ENCODE measurements at regions not wholly inside any gene's neighbourhood (a gene's known extent, or its start where the extent isn't known, plus 50 kb on each side); places are given as distances from the start of the nearest gene placed in this dataset.
"Not testable (repeated sequence)": the region's sequence is repeated elsewhere in the genome, so short reads cannot be mapped to it uniquely, and the experiment has no call there.

- DNase-seq (ENCODE audit: low read depth): no peak
These were observed 293.7 kb upstream of the FOXF1 start for GRCh38 chr16:86216591-86216990.

- DNase-seq (ENCODE audit: low read depth): no peak
These were observed 293.1 kb upstream of the FOXF1 start for GRCh38 chr16:86217001-86217890.

- DNase-seq (ENCODE audit: low read depth): no peak
These were observed 292.4 kb upstream of the FOXF1 start for GRCh38 chr16:86217891-86218270.

GRCh38 chr16:86218479-86219170, 291.7 kb upstream of the FOXF1 start:
- DNase-seq (ENCODE audit: low read depth): no peak

- no peak for DNase-seq (ENCODE audit: low read depth)
These were observed 290.5 kb upstream of the FOXF1 start for GRCh38 chr16:86219655-86220445.

- no peak for DNase-seq (ENCODE audit: low read depth)
These were observed 289.8 kb upstream of the FOXF1 start for GRCh38 chr16:86220561-86220960.

- DNase-seq (ENCODE audit: low read depth): no peak
These were observed 289.2 kb upstream of the FOXF1 start for GRCh38 chr16:86221085-86221484.

GRCh38 chr16:86222547-86222946, 287.8 kb upstream of the FOXF1 start:
- no peak for DNase-seq (ENCODE audit: low read depth)

- DNase-seq (ENCODE audit: low read depth): no peak
These were observed 287.3 kb upstream of the FOXF1 start for GRCh38 chr16:86222965-86223551.

GRCh38 chr16:86224126-86224525, 286.2 kb upstream of the FOXF1 start:
- no peak for DNase-seq (ENCODE audit: low read depth)

- no peak for DNase-seq (ENCODE audit: low read depth)
These were observed 285.7 kb upstream of the FOXF1 start for GRCh38 chr16:86224629-86225028.

GRCh38 chr16:86225905-86226371, 284.4 kb upstream of the FOXF1 start:
- no peak for DNase-seq (ENCODE audit: low read depth)

GRCh38 chr16:86227041-86227440, 283.3 kb upstream of the FOXF1 start:
- no peak for DNase-seq (ENCODE audit: low read depth)

GRCh38 chr16:86227801-86228200, 282.5 kb upstream of the FOXF1 start:
- DNase-seq (ENCODE audit: low read depth): no peak

- no peak for DNase-seq (ENCODE audit: low read depth)
These were observed 281.6 kb upstream of the FOXF1 start for GRCh38 chr16:86228713-86229112.

GRCh38 chr16:86229283-86229682, 281.0 kb upstream of the FOXF1 start:
- DNase-seq (ENCODE audit: low read depth): no peak

GRCh38 chr16:86229866-86230656, 280.3 kb upstream of the FOXF1 start:
- DNase-seq (ENCODE audit: low read depth): no peak

GRCh38 chr16:86231321-86231995, 278.9 kb upstream of the FOXF1 start:
- DNase-seq (ENCODE audit: low read depth): no peak

GRCh38 chr16:86231996-86232350, 278.4 kb upstream of the FOXF1 start:
- DNase-seq (ENCODE audit: low read depth): no peak

- DNase-seq (ENCODE audit: low read depth): no peak
These were observed 277.8 kb upstream of the FOXF1 start for GRCh38 chr16:86232496-86232895.

- not testable (repeated sequence) for DNase-seq (ENCODE audit: low read depth)
These were observed 276.8 kb upstream of the FOXF1 start for GRCh38 chr16:86233506-86233905.
